NT2/D1 (cell line): ENCODE measurements at regions not wholly inside any gene's neighbourhood (a gene's known extent, or its start where the extent isn't known, plus 50 kb on each side); places are given as distances from the start of the nearest gene placed in this dataset.
"Not testable (repeated sequence)": the region's sequence is repeated elsewhere in the genome, so short reads cannot be mapped to it uniquely, and the experiment has no call there.

ENCODE experiments used
- YY1 ChIP-seq: IDR thresholded peaks from 2 replicates; pipeline ENCODE4 v1.6.1; 2011; ENCODE audit not compliant: insufficient read length, insufficient read depth
- ZNF274 ChIP-seq: IDR thresholded peaks from 2 replicates; pipeline ENCODE4 v1.6.1; 2011; ENCODE audit warnings: mild to moderate bottlenecking, low read depth, low read length

DNA sequence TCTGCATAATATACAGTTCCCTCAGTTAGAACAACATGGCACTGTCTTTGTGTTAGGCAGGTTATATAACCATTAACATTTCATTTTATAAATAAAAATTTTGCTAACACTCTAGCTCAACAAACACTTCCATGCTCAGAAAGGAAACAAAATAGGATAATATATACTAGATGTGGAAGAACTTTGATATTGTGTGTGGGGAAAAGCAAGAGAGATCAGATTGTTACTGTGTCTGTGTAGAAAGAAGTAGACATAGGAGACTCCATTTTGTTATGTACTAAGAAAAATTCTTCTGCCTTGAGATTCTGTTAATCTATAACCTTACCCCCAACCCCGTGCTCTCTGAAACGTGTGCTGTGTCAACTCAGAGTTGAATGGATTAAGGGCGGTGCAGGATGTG, 111.1 kb upstream of the TRPC6 start:
- TF ChIP-seq YY1, ZNF274: not testable (repeated sequence)
